Heart left ventricle (tissue), 13 donors: ENCODE measurements at regions not wholly inside any gene's neighbourhood (a gene's known extent, or its start where the extent isn't known, plus 50 kb on each side); places are given as distances from the start of the nearest gene placed in this dataset.

Experiments used
- CTCF ChIP-seq, 12 donors: fragments of 200-600 bp; sonication (generic) in 4 of 12; IDR thresholded peaks; one replicate each; pipeline versions ENCODE4 v1.5.0 to v1.8.0; 2018 to 2022; ENCODE audit warnings: antibody characterized with exemption in 12 of 12, mild to moderate bottlenecking in 5 of 12
- POLR2A ChIP-seq, 2 donors: fragments of 450-650 bp; IDR thresholded peaks; one replicate each; pipeline ENCODE4 v1.6.1; 2017; ENCODE audit warnings: antibody characterized with exemption in 2 of 2, mild to moderate bottlenecking in 2 of 2, moderate library complexity in 2 of 2
- donor health status: ischemic (EF 13 %, LVEDD 7.1; RV severe dilation, severe dysfunction).
- donor health status: DM: no; HTN: yes; CAD: no.
- donor health status: DM: no; HTN: no; CAD: no.
- donor health status: ischemic (EF 25% LVEDD 6.9; RV normal size, moderate dysfunction).
- donor health status: ischemic (EF 25% LVEDD 5.7; RV mildly dilated, moderate dysfunction).
- donor health status: ischemic (EF 35%, LVEDD 5.7; RV mildly dilated, moderate dysfunction).
- donor health status: nonischemic (EF 11% LVEDD 7.7; RV severe dilation, severe dysfunction).
- donor health status: DM: yes; HTN: yes; CAD: no.
- donor health status: PGD.
- donor health status: ischemic (EF 29% LVEDD 5.4; RV normal size, mild dysfunction).
- donor health status: nonischemic (EF 23%, LVEDD 6.1; RV moderate dilation, normal function).

DNA sequence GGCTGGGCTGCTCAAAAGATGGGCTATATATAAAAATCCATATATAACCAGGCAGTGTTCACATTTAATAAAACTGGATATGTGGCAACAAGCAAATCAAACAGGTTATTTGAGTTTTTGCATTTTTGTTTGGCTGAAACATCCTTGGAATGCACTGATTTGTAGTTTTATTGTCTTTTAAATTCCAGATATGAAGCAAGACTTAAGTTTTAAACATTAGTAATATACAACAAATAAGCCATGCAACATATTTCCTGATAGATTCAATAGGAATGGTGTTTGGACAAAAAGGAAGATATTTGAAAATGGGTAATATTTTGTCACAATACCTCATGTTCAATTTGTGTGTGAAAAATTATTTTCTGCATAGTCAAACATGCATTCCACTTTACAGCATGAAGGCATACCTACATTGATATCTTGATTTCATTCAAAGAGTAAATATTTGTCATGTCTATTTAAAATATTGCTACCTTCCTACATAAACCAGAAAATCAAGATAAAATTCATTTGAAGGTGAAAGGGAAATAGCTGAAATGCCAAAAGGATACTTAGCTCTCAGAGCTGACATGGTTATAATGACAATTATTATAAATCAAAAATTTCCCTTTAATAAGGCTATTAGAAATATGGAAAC lies 132.3 kb upstream of the NETO1 start:
- TF ChIP-seq CTCF (IDR thresholded peaks at IDR 0.05) (no peak), POLR2A (IDR thresholded peaks at IDR 0.05) (no peak)
